H9 (cell line): ENCODE measurements at regions not wholly inside any gene's neighbourhood (a gene's known extent, or its start where the extent isn't known, plus 50 kb on each side); places are given as distances from the start of the nearest gene placed in this dataset.

Experiments
- DNase-seq: peaks from one replicate; pipeline ENCODE4 v3.0.0-alpha.2; 2017
- H2AFZ ChIP-seq: one replicate; pipeline ENCODE4 v1.6.1; 2013; ENCODE audit warnings: mild to moderate bottlenecking, low read length, control low read depth, moderate library complexity
- H2AK5ac ChIP-seq: 2 replicates; pipeline ENCODE4 v1.6.1; 2013; ENCODE audit warnings: low read length, control low read depth, mixed read lengths; ENCODE audit not compliant: insufficient read length
- H2BK120ac ChIP-seq: one replicate; pipeline ENCODE4 v1.6.1; 2013; ENCODE audit warnings: low read depth, mild to moderate bottlenecking, low read length, control low read depth, inconsistent platforms; ENCODE audit not compliant: poor library complexity, severe bottlenecking
- H2BK12ac ChIP-seq: 2 replicates; pipeline ENCODE4 v1.6.1; 2013; ENCODE audit warnings: low read length, control low read depth, mixed read lengths, low read depth; ENCODE audit not compliant: insufficient read length
- H2BK15ac ChIP-seq: 2 replicates; pipeline ENCODE4 v1.6.1; 2013; ENCODE audit warnings: low read depth, low read length, control low read depth
- H2BK20ac ChIP-seq: one replicate; pipeline ENCODE4 v1.6.1; 2013; ENCODE audit warnings: low read depth, mild to moderate bottlenecking, low read length, control low read depth, inconsistent platforms; ENCODE audit not compliant: poor library complexity, severe bottlenecking
- H2BK5ac ChIP-seq: 2 replicates; pipeline ENCODE4 v1.6.1; 2013; ENCODE audit warnings: low read length, control low read depth, mixed read lengths; ENCODE audit not compliant: insufficient read length
- H3K14ac ChIP-seq: 2 replicates; pipeline ENCODE4 v1.6.1; 2013; ENCODE audit warnings: low read length, control low read depth; ENCODE audit not compliant: insufficient read depth
- H3K18ac ChIP-seq: 2 replicates; pipeline ENCODE4 v1.6.1; 2013; ENCODE audit warnings: low read depth, mild to moderate bottlenecking, mixed read lengths, low read length, control low read depth; ENCODE audit not compliant: insufficient read length
- H3K23ac ChIP-seq: 2 replicates; pipeline ENCODE4 v1.6.1; 2013; ENCODE audit warnings: low read length, control low read depth, mixed read lengths, low read depth; ENCODE audit not compliant: insufficient read length
- H3K23me2 ChIP-seq: 2 replicates; pipeline ENCODE4 v1.6.1; 2013; ENCODE audit warnings: low read depth, mild to moderate bottlenecking, mixed read lengths, low read length, control low read depth; ENCODE audit not compliant: insufficient read length, poor library complexity, severe bottlenecking
- H3K27ac ChIP-seq: 2 replicates; pipeline ENCODE4 v1.5.1; 2013; ENCODE audit warnings: low read length, control low read depth, mixed read lengths, low read depth; ENCODE audit not compliant: insufficient read length
- H3K27me3 ChIP-seq: 2 replicates; pipeline ENCODE4 v1.6.1; 2013; ENCODE audit warnings: low read length, control low read depth, inconsistent platforms; ENCODE audit not compliant: insufficient read depth
- H3K4ac ChIP-seq: 2 replicates; pipeline ENCODE4 v1.6.1; 2013; ENCODE audit warnings: low read depth, mild to moderate bottlenecking, control low read depth, inconsistent platforms, low read length, moderate library complexity
- H3K4me1 ChIP-seq: 2 replicates; pipeline ENCODE4 v1.6.1; 2013; ENCODE audit warnings: low read length, control low read depth, inconsistent platforms; ENCODE audit not compliant: insufficient read depth
- H3K4me2 ChIP-seq: 2 replicates; pipeline ENCODE4 v1.6.1; 2013; ENCODE audit warnings: low read length, control low read depth, mixed read lengths; ENCODE audit not compliant: insufficient read length, insufficient read depth
- H3K56ac ChIP-seq: 2 replicates; pipeline ENCODE4 v1.6.1; 2013; ENCODE audit warnings: low read depth, mild to moderate bottlenecking, mixed read lengths, low read length, control low read depth; ENCODE audit not compliant: insufficient read length
- H3K79me1 ChIP-seq: 2 replicates; pipeline ENCODE4 v1.6.1; 2013; ENCODE audit warnings: low read depth, mild to moderate bottlenecking, moderate library complexity, low read length, control low read depth, inconsistent platforms; ENCODE audit not compliant: insufficient read depth, poor library complexity, severe bottlenecking
- H3K79me2 ChIP-seq: 2 replicates; pipeline ENCODE4 v1.6.1; 2013; ENCODE audit warnings: low read length, control low read depth, inconsistent platforms; ENCODE audit not compliant: insufficient read depth
- H3K9ac ChIP-seq: 2 replicates; pipeline ENCODE4 v1.6.1; 2013; ENCODE audit warnings: low read length, control low read depth, mixed read lengths; ENCODE audit not compliant: insufficient read length; ENCODE audit errors: extremely low read depth
- H3K9me3 ChIP-seq: one replicate; pipeline ENCODE4 v1.6.1; 2013; ENCODE audit warnings: low read depth, low read length, inconsistent platforms; ENCODE audit not compliant: control insufficient read depth
- H3T11ph ChIP-seq: one replicate; pipeline ENCODE4 v1.6.1; 2013; ENCODE audit warnings: mild to moderate bottlenecking, low read length, control low read depth, inconsistent platforms
- H4K20me1 ChIP-seq: one replicate; pipeline ENCODE4 v1.6.1; 2013; ENCODE audit not compliant: control insufficient read depth, insufficient read length, insufficient read depth
- H4K5ac ChIP-seq: 2 replicates; pipeline ENCODE4 v1.6.1; 2013; ENCODE audit warnings: low read depth, mild to moderate bottlenecking, mixed read lengths, low read length, control low read depth; ENCODE audit not compliant: insufficient read length
- H4K8ac ChIP-seq: replicated peaks from 2 replicates; pipeline ENCODE4 v1.6.1; 2013; ENCODE audit warnings: low read length, control low read depth, mixed read lengths, low read depth; ENCODE audit not compliant: insufficient read length
- H4K91ac ChIP-seq: 2 replicates; pipeline ENCODE4 v1.6.1; 2013; ENCODE audit warnings: low read depth, mild to moderate bottlenecking, moderate library complexity, mixed read lengths, low read length, control low read depth; ENCODE audit not compliant: insufficient read length
- H3K27ac Mint-ChIP-seq, 3 experiments: 2 replicates in 2 of 3; 3 replicates in 1 of 3; pipeline ENCODE4 v1.8.0; 2020 to 2021; ENCODE audit warnings: mixed read lengths in 3 of 3, mild to moderate bottlenecking in 1 of 3, moderate library complexity in 1 of 3
- H3K27me3 Mint-ChIP-seq: 2 replicates; pipeline ENCODE4 v1.8.0; 2021; ENCODE audit warnings: low read depth, mild to moderate bottlenecking, moderate library complexity, mixed read lengths
- H3K36me3 Mint-ChIP-seq, 3 experiments: 2 replicates in 2 of 3; 3 replicates in 1 of 3; pipeline ENCODE4 v1.8.0; 2020 to 2021; ENCODE audit warnings: low read depth in 3 of 3, mixed read lengths in 3 of 3; ENCODE audit not compliant: insufficient read depth in 1 of 3
- H3K4me1 Mint-ChIP-seq, 2 experiments: 2 replicates each; pipeline ENCODE4 v1.8.0; 2020; ENCODE audit warnings: mixed read lengths in 2 of 2
- H3K4me3 Mint-ChIP-seq, 2 experiments: 2 replicates in 1 of 2; 3 replicates in 1 of 2; pipeline ENCODE4 v1.8.0; 2020 to 2021; ENCODE audit warnings: mild to moderate bottlenecking in 2 of 2, mixed read lengths in 2 of 2, moderate library complexity in 1 of 2
- H3K9me3 Mint-ChIP-seq, 2 experiments: 2 replicates in 1 of 2; 3 replicates in 1 of 2; pipeline ENCODE4 v1.8.0; 2020; ENCODE audit warnings: mild to moderate bottlenecking in 2 of 2, mixed read lengths in 2 of 2, moderate library complexity in 1 of 2
- WGBS: extraction: QIAGEN DNeasy Blood & Tissue Kit; methylation state at CpG from one replicate; pipeline ENCODE4 v1.1.7; 2013; ENCODE audit warnings: missing lambda C conversion rate, low lambda C conversion rate, mixed read lengths; ENCODE audit not compliant: insufficient read length; ENCODE audit errors: extremely low coverage; 5-methylcytosine and 5-hydroxymethylcytosine counted together
- TF ChIP-seq, protein P1 (sequence below): fragments of 200-600 bp; sonication (generic); conservative IDR thresholded peaks from 3 replicates; pipeline ENCODE4 v1.8.0; 2021; ENCODE audit warnings: antibody characterized with exemption, mild to moderate bottlenecking

DNA sequence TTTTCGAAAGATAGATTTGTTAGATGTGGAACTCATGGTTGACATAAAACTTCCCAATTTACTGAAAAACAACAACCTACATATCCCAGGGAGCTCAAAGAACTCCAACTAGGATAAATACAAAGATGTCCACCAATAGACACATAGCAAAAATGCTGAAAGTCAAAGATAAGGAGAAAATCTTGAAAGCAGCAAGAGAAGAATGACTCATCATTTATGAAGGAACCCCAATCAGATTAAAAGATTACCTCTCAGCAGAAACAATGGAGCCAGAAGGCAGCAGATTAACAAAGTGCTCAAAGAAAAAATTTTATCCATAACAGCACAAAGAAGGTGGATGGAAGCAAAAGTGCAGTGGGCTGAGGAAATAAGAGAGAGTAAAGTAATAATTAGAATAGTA is 908.6 kb downstream of the SORCS3 start:
- no peak overlapping the region for H3K4me3 Mint-ChIP-seq
- H3K27ac ChIP-seq = no peak overlapping the region

More for the DNA sequence above, 908.6 kb downstream of the SORCS3 start:
- H2AFZ ChIP-seq = no peak overlapping the region
- H3K14ac ChIP-seq = no peak overlapping the region
- H3K27me3 ChIP-seq = no peaks in the 10 kb centered on the region; the same call in 1 of the 2 replicates
- H3T11ph ChIP-seq = no peak overlapping the region
- Mint-ChIP-seq H3K9me3 (peaks cover 2 to 6% of the 10 kb centered on the region in 2 experiments; a peak in 2 of 5 replicates), H3K27ac (no peak overlapping the region), H3K36me3 (peaks cover 0 to 15% (median 7%) of the 10 kb centered on the region in 3 experiments; a peak in 4 of 7 replicates), H3K27me3 (no peaks in the 10 kb centered on the region), H3K4me1 (peaks cover 0 to 2% of the 10 kb centered on the region in 2 experiments; a peak in 3 of 4 replicates)
- no CpG with 5 or more reads among the region's 1 CpG for WGBS
- H4K91ac ChIP-seq = no peak overlapping the region
- no peak overlapping the region for H3K4me2 ChIP-seq
- no peak overlapping the region for H2BK20ac ChIP-seq
- no peaks in the 10 kb centered on the region for H3K79me1 ChIP-seq
- no peak overlapping the region for H3K18ac ChIP-seq
- no peak overlapping the region for H3K23ac ChIP-seq
- no peaks in the 10 kb centered on the region for H3K23me2 ChIP-seq
- H2BK15ac ChIP-seq = no peak overlapping the region
- DNase-seq = no peak
- no peaks in the 10 kb centered on the region for H3K9me3 ChIP-seq
- no peak overlapping the region for H4K8ac ChIP-seq
- TF ChIP-seq, protein P1, sequence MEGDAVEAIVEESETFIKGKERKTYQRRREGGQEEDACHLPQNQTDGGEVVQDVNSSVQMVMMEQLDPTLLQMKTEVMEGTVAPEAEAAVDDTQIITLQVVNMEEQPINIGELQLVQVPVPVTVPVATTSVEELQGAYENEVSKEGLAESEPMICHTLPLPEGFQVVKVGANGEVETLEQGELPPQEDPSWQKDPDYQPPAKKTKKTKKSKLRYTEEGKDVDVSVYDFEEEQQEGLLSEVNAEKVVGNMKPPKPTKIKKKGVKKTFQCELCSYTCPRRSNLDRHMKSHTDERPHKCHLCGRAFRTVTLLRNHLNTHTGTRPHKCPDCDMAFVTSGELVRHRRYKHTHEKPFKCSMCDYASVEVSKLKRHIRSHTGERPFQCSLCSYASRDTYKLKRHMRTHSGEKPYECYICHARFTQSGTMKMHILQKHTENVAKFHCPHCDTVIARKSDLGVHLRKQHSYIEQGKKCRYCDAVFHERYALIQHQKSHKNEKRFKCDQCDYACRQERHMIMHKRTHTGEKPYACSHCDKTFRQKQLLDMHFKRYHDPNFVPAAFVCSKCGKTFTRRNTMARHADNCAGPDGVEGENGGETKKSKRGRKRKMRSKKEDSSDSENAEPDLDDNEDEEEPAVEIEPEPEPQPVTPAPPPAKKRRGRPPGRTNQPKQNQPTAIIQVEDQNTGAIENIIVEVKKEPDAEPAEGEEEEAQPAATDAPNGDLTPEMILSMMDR = no peak
- no peaks in the 10 kb centered on the region for H3K79me2 ChIP-seq
- no peak overlapping the region for H3K56ac ChIP-seq
- H4K5ac ChIP-seq = no peak overlapping the region
- H3K4ac ChIP-seq = no peak overlapping the region
- H2BK12ac ChIP-seq = no peak overlapping the region
- no peak overlapping the region for H2BK5ac ChIP-seq
- H3K4me1 ChIP-seq = no peaks in the 10 kb centered on the region; the same call in 1 of the 2 replicates
- no peak overlapping the region for H2BK120ac ChIP-seq
- no peaks in the 10 kb centered on the region for H4K20me1 ChIP-seq
- H3K9ac ChIP-seq = no peak overlapping the region
- no peak overlapping the region for H2AK5ac ChIP-seq
